Retina (tissue), 1 donor: ENCODE measurements at regions not wholly inside any gene's neighbourhood (a gene's known extent, or its start where the extent isn't known, plus 50 kb on each side); places are given as distances from the start of the nearest gene placed in this dataset.

ENCODE experiments used
- DNase-seq: peaks from one replicate; pipeline ENCODE4 v3.0.0-alpha.2; 2016

DNA sequence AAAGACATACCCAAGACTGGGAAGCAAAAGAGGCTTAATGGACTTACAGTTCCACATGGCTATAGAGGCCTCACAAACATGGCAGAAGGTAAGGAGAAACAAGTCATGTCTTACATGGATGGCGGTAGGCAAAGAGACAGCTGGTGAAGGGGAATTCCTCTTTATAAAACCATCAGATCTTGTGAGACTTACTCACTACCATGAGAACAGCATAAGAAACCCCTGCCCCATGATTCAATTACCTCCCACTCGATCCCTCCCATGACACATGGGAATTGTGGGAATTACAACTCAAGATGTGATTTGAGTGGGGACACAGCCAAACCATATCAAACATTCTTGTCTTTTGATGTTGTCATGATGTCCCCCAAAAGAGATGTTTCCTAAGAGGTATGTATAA, 103.3 kb downstream of the DUSP10 start:
- no peak for DNase-seq

DNA sequence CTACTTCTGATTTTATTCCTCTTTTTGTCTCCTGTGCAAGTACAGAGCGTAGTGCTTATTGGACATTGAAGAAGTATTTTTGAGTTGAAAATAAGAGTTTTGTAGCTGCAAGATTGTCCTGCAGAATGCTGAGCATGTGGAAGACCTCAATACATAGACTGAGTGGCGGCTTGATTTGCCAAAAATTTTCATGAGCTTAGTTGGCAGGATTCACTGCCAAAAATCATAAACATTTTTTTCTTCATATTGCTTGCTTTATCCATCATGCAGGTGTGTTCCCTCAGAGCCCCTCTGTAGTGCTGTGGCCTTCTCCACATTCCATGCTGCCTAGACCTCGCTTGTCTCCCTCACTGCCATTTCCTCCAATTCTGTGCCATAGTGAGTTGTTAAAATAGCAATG, 100.1 kb downstream of the DUSP10 start:
- no peak for DNase-seq

DNA sequence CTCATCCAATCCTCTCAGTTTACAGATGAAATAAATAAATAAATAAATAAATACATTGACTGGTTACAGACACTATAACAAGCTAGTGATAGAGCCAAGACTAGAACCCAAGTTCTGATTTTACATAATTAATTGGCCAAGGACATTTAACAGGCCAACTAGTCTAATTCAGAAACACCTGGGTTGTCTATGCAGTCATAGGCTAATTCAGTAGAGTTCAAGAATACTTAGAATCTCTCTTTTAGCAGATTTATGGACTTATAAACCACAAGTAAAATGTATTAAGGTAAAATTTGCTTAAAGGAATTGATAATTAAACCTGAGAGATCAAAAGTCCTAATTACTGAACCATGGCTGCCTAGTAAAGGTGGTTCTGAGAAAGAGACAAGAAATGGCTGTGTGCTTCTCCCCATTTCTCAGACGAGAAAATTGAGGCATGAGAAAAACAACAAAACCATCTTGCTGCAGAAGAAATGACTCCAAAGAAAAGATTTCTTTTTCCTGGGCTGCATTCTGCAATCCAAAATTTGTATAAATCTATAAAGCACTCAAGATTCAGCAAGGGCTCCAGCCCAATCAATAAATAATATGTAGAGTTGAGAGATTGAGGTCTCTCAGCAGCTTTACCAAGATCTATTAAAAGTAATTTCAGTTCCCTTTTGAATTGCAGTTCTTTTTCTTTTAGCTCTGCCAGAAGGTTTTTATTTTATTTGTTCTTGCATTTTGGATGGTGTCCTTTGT, 98.3 kb downstream of the DUSP10 start:
- DNase-seq = no peak

DNA sequence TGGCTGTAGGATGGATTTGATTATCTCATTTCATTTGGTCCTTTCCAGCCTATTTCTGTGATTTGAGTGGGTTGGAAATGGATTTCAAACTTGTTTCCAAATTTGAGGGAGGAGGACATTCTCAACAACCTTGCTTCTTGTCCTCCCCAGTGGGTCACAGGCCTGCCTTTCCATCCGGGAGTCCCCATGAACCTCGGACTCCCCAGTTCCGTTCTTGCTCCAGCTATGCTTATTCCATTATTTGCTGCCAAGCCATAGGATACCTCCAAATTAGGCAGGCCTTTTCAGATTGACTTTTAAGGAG, 97.8 kb downstream of the DUSP10 start:
- DNase-seq = no peak

DNA sequence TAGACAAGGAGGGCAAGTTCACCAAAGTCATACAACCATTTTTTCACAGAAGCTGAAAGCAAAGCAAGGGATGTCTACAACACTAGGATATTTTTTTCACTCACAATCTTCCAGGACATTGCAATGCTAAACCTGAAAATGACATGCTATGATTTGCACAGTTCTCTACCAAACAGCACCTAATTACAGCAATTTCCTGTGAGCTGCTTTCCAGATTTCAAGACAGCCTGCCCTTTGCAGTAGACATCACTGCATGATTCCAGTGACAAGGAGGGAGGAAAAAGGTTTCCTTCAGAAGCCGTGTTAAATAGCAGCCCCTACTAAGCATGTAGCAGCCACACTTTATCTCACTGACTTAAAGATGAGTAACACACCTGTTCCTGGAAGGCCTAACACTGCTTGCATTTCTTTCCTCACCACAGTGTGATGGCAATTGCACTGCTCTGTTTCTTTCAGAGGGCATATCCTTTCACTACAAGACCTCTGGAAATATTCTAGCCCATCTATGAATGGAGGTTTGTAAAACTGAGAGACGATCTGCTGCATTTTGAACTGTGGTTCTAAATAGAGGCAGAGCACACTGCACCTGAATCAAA, 97.1 kb downstream of the DUSP10 start:
- no peak for DNase-seq

DNA sequence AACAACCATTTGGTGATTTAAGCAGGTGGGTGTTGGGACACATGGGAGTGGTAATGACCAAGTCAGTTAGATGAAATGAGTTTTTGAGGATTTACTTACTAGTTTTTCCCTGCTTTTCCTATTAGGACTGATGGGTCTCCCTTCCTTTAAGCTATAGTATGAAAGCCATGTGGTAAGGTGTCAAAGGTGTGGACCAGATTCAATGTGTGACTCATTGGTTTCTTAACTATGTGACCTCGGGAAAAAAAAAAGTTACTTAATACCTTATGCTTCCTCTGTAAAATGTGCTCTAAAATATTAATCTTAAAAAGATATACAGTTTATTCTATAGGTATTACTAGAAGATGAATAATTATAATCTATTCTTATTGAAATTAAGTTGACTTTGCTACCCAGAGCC, 93.7 kb downstream of the DUSP10 start:
- no peak for DNase-seq
